HepG2 (cell line): ENCODE measurements at regions not wholly inside any gene's neighbourhood (a gene's known extent, or its start where the extent isn't known, plus 50 kb on each side); places are given as distances from the start of the nearest gene placed in this dataset.

Experiments used
- ATAC-seq: fragments of 200-7000 bp; cut with Tn5 transposase; 3 replicates; pipeline ENCODE4 v1.9.1; 2020; ENCODE audit warnings: mild to moderate bottlenecking, moderate library complexity
- BruUV-seq: library from RNA; stranded (reverse); fragments of 400-500 nt; replicated peaks from 2 replicates; lab custom pipeline; 2021; lab: Mats Ljungman, UMichigan
- CTCF ChIA-PET: fragments of 300-600 bp; formaldehyde crosslinking; extraction: SDS; loops from one replicate; lab custom pipeline; 2021; ENCODE audit warnings: low total read pairs, inconsistent platforms, low intra/inter-chr PET ratio; lab: Yijun Ruan, JAX
- POLR2A ChIA-PET: fragments of 350-600 bp; sonication (Branson Sonifier 250); formaldehyde crosslinking; loops from one replicate; lab custom pipeline; 2020; ENCODE audit warnings: antibody characterized with exemption, inconsistent platforms; lab: Yijun Ruan, JAX
- DNase-seq: peaks from one replicate; pipeline ENCODE4 v3.0.0-alpha.2; 2015; ENCODE audit warnings: low spot score
- FAIRE-seq: peaks from 3 replicates; lab custom pipeline; 2011; peaks lifted over from hg19 to GRCh38; lab: Jason Lieb, UNC
- H2AFZ ChIP-seq: one replicate; pipeline ENCODE4 v1.6.1; 2011; ENCODE audit warnings: low read length, inconsistent platforms
- H3K27ac ChIP-seq: fragments of 300-600 bp; 3 replicates; pipeline ENCODE4 v1.8.0; 2011; ENCODE audit warnings: mixed run types, mild to moderate bottlenecking, mixed read lengths, low read length, inconsistent platforms; ENCODE audit not compliant: insufficient read depth; ENCODE audit errors: extremely low read length
- H3K27me3 ChIP-seq, 2 experiments: fragments of 200-600 bp in 1 of 2; 2 replicates in 1 of 2; 3 replicates in 1 of 2; pipeline versions ENCODE4 v1.6.0 to v1.8.0; 2011; ENCODE audit warnings: low read length in 2 of 2, mild to moderate bottlenecking in 2 of 2, moderate library complexity in 2 of 2, inconsistent platforms in 1 of 2; ENCODE audit not compliant: insufficient read depth in 2 of 2, control insufficient read depth in 1 of 2
- H3K36me3 ChIP-seq, 2 experiments: fragments of 200-600 bp in 1 of 2; replicated peaks in 1 of 2; 2 replicates in 1 of 2; 3 replicates in 1 of 2; pipeline versions ENCODE4 v1.5.1 to v1.8.0; 2011; ENCODE audit warnings: low read length in 2 of 2, inconsistent platforms in 1 of 2; ENCODE audit not compliant: insufficient read depth in 2 of 2, control insufficient read depth in 1 of 2
- H3K4me1 ChIP-seq: 2 replicates; pipeline ENCODE4 v1.5.1; 2012; ENCODE audit warnings: low read length, inconsistent platforms; ENCODE audit not compliant: insufficient read depth
- H3K4me2 ChIP-seq: 2 replicates; pipeline ENCODE4 v1.6.0; 2011; ENCODE audit warnings: low read depth, low read length, inconsistent platforms
- H3K4me3 ChIP-seq, 3 experiments: fragments of 200-600 bp in 1 of 3; sonication (generic), shearing (Covaris generic) in 1 of 3; replicated peaks in 1 of 3; 2 replicates each; pipeline ENCODE4 v1.5.1; 2011 to 2016; ENCODE audit warnings: low read length in 3 of 3, inconsistent platforms in 2 of 3, low read depth in 2 of 3, mild to moderate bottlenecking in 2 of 3, control low read depth in 1 of 3, mixed read lengths in 1 of 3; ENCODE audit not compliant: insufficient read depth in 1 of 3
- H3K79me2 ChIP-seq: one replicate; pipeline ENCODE4 v1.6.1; 2011; ENCODE audit warnings: low read length, inconsistent platforms; ENCODE audit not compliant: insufficient read depth
- H3K9ac ChIP-seq: 2 replicates; pipeline ENCODE4 v1.6.0; 2011; ENCODE audit warnings: mild to moderate bottlenecking, low read depth, low read length, inconsistent platforms; ENCODE audit not compliant: insufficient read depth
- H3K9me3 ChIP-seq: 2 replicates; pipeline ENCODE4 v1.5.1; 2012; ENCODE audit warnings: mild to moderate bottlenecking, low read length
- H4K20me1 ChIP-seq: 2 replicates; pipeline ENCODE4 v1.6.0; 2011; ENCODE audit warnings: inconsistent platforms, mild to moderate bottlenecking, low read length, moderate library complexity; ENCODE audit not compliant: insufficient read depth
- FLYWCH1 ChIP-seq: sonication (generic); formaldehyde crosslinking; IDR thresholded peaks from 2 replicates; pipeline ENCODE4 v1.8.1; 2023; ENCODE audit warnings: mild to moderate bottlenecking, missing genetic modification reagents
- FOXK1 ChIP-seq: sonication (generic); formaldehyde crosslinking; IDR thresholded peaks from 2 replicates; pipeline ENCODE4 v1.4.0; 2020; ENCODE audit warnings: low read depth, missing genetic modification reagents, borderline replicate concordance
- GATA4 ChIP-seq: sonication (generic); IDR thresholded peaks from 2 replicates; pipeline ENCODE4 v1.6.1; 2016; ENCODE audit warnings: antibody characterized with exemption, low read depth, borderline replicate concordance
- HMGXB3 ChIP-seq: sonication (generic); formaldehyde crosslinking; IDR thresholded peaks from 2 replicates; pipeline ENCODE4 v1.4.0; 2020; ENCODE audit warnings: missing genetic modification reagents, borderline replicate concordance
- RAD21 ChIP-seq: fragments of 450-650 bp; formaldehyde crosslinking; IDR thresholded peaks from 2 replicates; pipeline ENCODE4 v1.5.0; 2020; ENCODE audit warnings: mild to moderate bottlenecking
- RNF2 ChIP-seq: fragments of 450-650 bp; conservative IDR thresholded peaks from 2 replicates; pipeline ENCODE4 v1.6.1; 2016; ENCODE audit warnings: low read depth
- SALL1 ChIP-seq: sonication (generic); formaldehyde crosslinking; IDR thresholded peaks from 2 replicates; pipeline ENCODE4 v1.8.0; 2022; ENCODE audit warnings: mild to moderate bottlenecking, missing genetic modification reagents
- SKI ChIP-seq: fragments of 450-650 bp; IDR thresholded peaks from one replicate; pipeline ENCODE4 v1.6.1; 2018; ENCODE audit warnings: mild to moderate bottlenecking; ENCODE audit not compliant: partially characterized antibody
- STAG1 ChIP-seq: sonication (generic); formaldehyde crosslinking; IDR thresholded peaks from 2 replicates; pipeline ENCODE4 v1.4.0; 2020; ENCODE audit warnings: missing genetic modification reagents
- ZFP90 ChIP-seq: sonication (generic); formaldehyde crosslinking; IDR thresholded peaks from 2 replicates; pipeline ENCODE4 v1.8.0; 2022; ENCODE audit warnings: missing genetic modification reagents, mild to moderate bottlenecking, inconsistent platforms, borderline replicate concordance
- ZNF501 ChIP-seq: sonication (generic); formaldehyde crosslinking; IDR thresholded peaks from 2 replicates; pipeline ENCODE4 v1.5.1; 2020; ENCODE audit warnings: mild to moderate bottlenecking, moderate library complexity, missing genetic modification reagents
- ZNF614 ChIP-seq: IDR thresholded peaks from 2 replicates; pipeline ENCODE4 v1.6.1; 2018; ENCODE audit warnings: missing biosample characterization, missing genetic modification reagents, inconsistent platforms, borderline replicate concordance
- ZNF644 ChIP-seq: IDR thresholded peaks from 2 replicates; pipeline ENCODE4 v1.6.1; 2016; ENCODE audit warnings: low read depth
- WGBS: methylation state at CpG from one replicate; pipeline ENCODE4 v1.1.6; 2017; ENCODE audit warnings: low lambda C conversion rate; 5-methylcytosine and 5-hydroxymethylcytosine counted together
- in situ Hi-C: cut with HindIII; loops from 2 replicates; pipeline ENCODE4 v1.10.0; 2017; ENCODE audit warnings: low pct_unique_long_range_greater_than_20kb; ENCODE audit not compliant: extremely low pct_ligation_motif_present
- intact Hi-C: fragments of 100-400 bp; cut with micrococcal nuclease; formaldehyde crosslinking; loops from one replicate; pipeline ENCODE4 v1.10.0; 2022; ENCODE audit not compliant: unreplicated experiment
- TF ChIP-seq, protein P1 (sequence below): sonication (generic); formaldehyde crosslinking; IDR thresholded peaks from 2 replicates; pipeline ENCODE4 v1.4.0; 2020; ENCODE audit warnings: missing genetic modification reagents, borderline replicate concordance
- TF ChIP-seq, protein P2 (sequence below), 2 experiments: sonication (generic) in 1 of 2; formaldehyde crosslinking in 1 of 2; IDR thresholded peaks; 2 replicates each; pipeline versions ENCODE4 v1.4.0 to v1.6.1; 2018 to 2020; ENCODE audit warnings: missing genetic modification reagents in 2 of 2, borderline replicate concordance in 1 of 2, low read depth in 1 of 2, mild to moderate bottlenecking in 1 of 2, missing biosample characterization in 1 of 2

DNA sequence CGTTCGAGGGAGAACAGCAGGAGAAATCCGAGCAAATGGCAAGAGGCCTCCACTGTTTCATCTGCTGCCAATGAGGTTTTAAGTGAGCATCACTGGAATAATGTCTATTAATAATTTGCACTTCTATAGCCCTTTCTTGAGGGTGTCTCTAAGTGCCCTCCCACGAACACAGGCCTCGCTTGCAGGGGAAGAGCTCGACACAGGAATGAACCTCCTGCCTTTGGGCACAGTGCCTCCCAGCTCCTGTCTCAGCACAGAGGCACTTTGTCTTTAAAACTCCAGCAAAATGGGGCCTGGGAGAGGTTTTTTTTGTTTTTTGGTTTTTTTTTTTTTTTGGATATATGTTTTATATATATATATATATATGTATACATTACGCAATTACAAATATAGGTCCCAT is 56.6 kb downstream of the OLIG1 start (continued):
- TF ChIP-seq GATA4: no peak
- TF ChIP-seq, protein P1, sequence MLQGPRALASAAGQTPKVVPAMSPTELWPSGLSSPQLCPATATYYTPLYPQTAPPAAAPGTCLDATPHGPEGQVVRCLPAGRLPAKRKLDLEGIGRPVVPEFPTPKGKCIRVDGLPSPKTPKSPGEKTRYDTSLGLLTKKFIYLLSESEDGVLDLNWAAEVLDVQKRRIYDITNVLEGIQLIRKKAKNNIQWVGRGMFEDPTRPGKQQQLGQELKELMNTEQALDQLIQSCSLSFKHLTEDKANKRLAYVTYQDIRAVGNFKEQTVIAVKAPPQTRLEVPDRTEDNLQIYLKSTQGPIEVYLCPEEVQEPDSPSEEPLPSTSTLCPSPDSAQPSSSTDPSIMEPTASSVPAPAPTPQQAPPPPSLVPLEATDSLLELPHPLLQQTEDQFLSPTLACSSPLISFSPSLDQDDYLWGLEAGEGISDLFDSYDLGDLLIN (CRISPR knock-in tag): no peak
- TF ChIP-seq FOXK1 (CRISPR knock-in tag): no peak
- no peak for TF ChIP-seq ZFP90 (CRISPR knock-in tag)
- TF ChIP-seq ZNF614 (CRISPR knock-in tag): no peak

DNA sequence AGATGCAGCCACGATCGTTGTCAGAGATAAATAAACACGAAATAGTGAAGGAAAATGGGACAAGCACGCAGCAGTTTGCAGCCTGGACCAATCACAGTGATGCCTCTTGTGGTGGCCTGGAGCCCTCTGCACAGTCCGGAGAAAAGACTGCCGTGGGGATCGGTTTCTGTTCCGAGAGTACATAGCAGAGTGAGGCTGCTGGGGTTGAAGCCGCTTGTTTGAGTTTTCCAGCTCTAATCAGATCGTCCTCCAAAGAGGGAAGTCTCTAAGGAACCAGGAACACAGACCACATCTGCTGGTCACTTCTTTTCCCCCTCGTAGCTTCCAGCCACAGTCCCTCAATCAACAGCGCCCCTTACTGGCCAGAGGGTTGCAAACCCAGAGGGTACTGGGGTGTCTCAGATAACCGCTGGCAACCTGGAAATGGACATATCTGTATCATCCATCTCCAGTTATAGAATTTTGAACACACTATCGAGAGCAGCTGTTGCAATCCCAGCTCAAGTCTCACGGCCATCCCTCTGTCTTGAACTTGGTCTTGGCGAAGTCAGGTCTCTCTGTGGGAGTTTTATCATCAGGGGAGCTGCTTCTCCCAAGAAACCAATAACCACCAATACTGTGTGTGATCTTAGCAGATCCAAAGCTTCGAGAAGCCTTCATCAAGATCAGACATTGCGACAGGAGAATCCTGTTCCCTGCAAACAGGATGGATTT is 57.4 kb downstream of the OLIG1 start:
- Histone ChIP-seq H4K20me1 (no peaks in the 10 kb centered on the region), H3K27ac (no peak overlapping the region), H3K36me3 (no peaks in the 10 kb centered on the region), H3K4me3 (peak overlapping the region in 2 of 3 experiments; percentile 37 to 55; a peak in 4 of 6 replicates), H3K79me2 (no peaks in the 10 kb centered on the region), H3K4me2 (peak overlapping the region; percentile 94), H3K4me1 (peaks cover 21% of the 10 kb centered on the region), H3K27me3 (peaks cover 4 to 23% of the 10 kb centered on the region in 2 experiments; a peak in 3 of 5 replicates), H3K9me3 (no peaks in the 10 kb centered on the region), H3K9ac (0 out of 2 replicates have a peak overlapping the region, but pooled peaks have one; percentile 2), H2AFZ (peak overlapping the region; percentile 87)
- FAIRE-seq (peak; percentile 62), ATAC-seq (peak; percentile 86), DNase-seq (peak; percentile 56)
- BruUV-seq: no TSS peak
- ChIA-PET CTCF (interaction anchor here (1.5 to 2.1 kb wide), 2 partner anchors 133 to 187 kb away, joined by 10 to 19 read pairs; no protein-coding TSS in a partner anchor), POLR2A (no interaction called here)
- in situ Hi-C loops (loop anchor here (5.0 to 25.0 kb wide), 2 partner anchors 130 to 465 kb away; no protein-coding TSS in a partner anchor), intact Hi-C loops (loop anchor here (1.0 to 10.0 kb wide), 6 partner anchors 133 to 1273 kb away; no protein-coding TSS in a partner anchor)
- WGBS: 1% methylated on average over 18 of the region's 18 CpGs
- TF ChIP-seq SKI: no peak
- 0 out of 2 replicates have a peak, but pooled peaks have one; percentile 35 for TF ChIP-seq ZNF501 (CRISPR knock-in tag)
- TF ChIP-seq HMGXB3: no peak
- TF ChIP-seq ZNF644 (CRISPR knock-in tag): no peak
- TF ChIP-seq RAD21 (CRISPR knock-in tag): peak; percentile 67
- TF ChIP-seq STAG1: peak; percentile 88
- 0 out of 2 replicates have a peak, but pooled peaks have one; percentile 16 for TF ChIP-seq SALL1 (CRISPR knock-in tag)
- TF ChIP-seq FLYWCH1 (CRISPR knock-in tag): no peak
- no peak for TF ChIP-seq RNF2
- TF ChIP-seq, protein P2, sequence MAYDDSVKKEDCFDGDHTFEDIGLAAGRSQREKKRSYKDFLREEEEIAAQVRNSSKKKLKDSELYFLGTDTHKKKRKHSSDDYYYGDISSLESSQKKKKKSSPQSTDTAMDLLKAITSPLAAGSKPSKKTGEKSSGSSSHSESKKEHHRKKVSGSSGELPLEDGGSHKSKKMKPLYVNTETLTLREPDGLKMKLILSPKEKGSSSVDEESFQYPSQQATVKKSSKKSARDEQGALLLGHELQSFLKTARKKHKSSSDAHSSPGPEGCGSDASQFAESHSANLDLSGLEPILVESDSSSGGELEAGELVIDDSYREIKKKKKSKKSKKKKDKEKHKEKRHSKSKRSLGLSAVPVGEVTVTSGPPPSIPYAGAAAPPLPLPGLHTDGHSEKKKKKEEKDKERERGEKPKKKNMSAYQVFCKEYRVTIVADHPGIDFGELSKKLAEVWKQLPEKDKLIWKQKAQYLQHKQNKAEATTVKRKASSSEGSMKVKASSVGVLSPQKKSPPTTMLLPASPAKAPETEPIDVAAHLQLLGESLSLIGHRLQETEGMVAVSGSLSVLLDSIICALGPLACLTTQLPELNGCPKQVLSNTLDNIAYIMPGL (CRISPR knock-in tag; IDR thresholded peaks at IDR 0.05; ENCODE audit: borderline replicate concordance in 1 of 2, low read depth in 1 of 2): 0 out of 4 replicates have a peak, but pooled peaks of 1 of the 2 experiments have one; percentile 32
